AG09309 (cell line): ENCODE measurements at regions not wholly inside any gene's neighbourhood (a gene's known extent, or its start where the extent isn't known, plus 50 kb on each side); places are given as distances from the start of the nearest gene placed in this dataset.
"Not testable (repeated sequence)": the region's sequence is repeated elsewhere in the genome, so short reads cannot be mapped to it uniquely, and the experiment has no call there.

Source experiments
- DNase-seq: peaks from one replicate; pipeline ENCODE4 v3.0.0-alpha.2; 2010; ENCODE audit warnings: low read depth
- H3K4me3 ChIP-seq: 2 replicates; pipeline ENCODE4 v1.5.1; 2011; ENCODE audit warnings: mild to moderate bottlenecking, low read depth, low read length, moderate library complexity; ENCODE audit not compliant: control insufficient read depth
- TF ChIP-seq, protein P1 (sequence below): IDR thresholded peaks from 2 replicates; pipeline ENCODE4 v1.5.1; 2011; ENCODE audit warnings: mild to moderate bottlenecking, low read depth, low read length, inconsistent platforms; ENCODE audit not compliant: insufficient read depth, control insufficient read depth; ENCODE audit errors: missing control alignments

DNA sequence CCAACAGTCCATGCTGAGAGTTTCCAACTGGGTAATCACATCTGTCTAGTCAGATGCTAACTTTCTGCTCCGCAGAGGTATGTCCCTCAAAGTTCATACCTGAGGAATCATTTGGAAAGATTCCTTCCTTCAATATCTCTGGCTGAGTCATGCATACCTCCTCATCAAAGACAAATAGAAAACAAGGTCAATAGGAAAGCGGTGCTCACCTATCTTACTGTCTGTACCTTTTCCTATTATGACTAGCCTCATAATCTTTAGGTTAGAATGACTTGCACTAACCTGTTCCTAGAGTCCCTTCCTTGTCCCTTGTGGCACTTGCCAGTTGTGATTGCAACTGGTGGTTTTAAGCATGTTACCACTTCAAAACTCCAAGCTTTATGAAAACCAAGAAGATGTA lies 78.2 kb upstream of the PTPRK start:
- no peak for DNase-seq
- TF ChIP-seq, protein P1, sequence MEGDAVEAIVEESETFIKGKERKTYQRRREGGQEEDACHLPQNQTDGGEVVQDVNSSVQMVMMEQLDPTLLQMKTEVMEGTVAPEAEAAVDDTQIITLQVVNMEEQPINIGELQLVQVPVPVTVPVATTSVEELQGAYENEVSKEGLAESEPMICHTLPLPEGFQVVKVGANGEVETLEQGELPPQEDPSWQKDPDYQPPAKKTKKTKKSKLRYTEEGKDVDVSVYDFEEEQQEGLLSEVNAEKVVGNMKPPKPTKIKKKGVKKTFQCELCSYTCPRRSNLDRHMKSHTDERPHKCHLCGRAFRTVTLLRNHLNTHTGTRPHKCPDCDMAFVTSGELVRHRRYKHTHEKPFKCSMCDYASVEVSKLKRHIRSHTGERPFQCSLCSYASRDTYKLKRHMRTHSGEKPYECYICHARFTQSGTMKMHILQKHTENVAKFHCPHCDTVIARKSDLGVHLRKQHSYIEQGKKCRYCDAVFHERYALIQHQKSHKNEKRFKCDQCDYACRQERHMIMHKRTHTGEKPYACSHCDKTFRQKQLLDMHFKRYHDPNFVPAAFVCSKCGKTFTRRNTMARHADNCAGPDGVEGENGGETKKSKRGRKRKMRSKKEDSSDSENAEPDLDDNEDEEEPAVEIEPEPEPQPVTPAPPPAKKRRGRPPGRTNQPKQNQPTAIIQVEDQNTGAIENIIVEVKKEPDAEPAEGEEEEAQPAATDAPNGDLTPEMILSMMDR = no peak
- no peak overlapping the region for H3K4me3 ChIP-seq

DNA sequence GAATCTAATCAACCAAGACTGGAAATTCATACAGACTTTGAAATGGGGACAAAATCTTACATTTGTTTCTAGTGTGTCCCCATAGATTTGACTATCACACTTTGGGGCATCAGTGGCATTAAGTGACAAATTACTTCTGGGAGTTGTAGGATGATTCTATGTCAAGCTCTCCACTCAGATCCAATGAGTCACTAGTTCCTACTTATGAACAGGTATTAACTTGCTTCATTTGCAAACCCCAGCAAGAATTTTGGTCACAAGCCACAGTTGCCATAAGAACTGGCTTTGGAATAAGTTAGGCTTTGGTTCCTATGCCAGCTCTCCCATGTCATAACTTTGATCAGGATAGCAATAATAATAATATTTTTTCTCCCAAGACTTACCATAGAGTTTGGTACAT lies 77.6 kb upstream of the PTPRK start:
- no peak for DNase-seq
- TF ChIP-seq, protein P1 = no peak

DNA sequence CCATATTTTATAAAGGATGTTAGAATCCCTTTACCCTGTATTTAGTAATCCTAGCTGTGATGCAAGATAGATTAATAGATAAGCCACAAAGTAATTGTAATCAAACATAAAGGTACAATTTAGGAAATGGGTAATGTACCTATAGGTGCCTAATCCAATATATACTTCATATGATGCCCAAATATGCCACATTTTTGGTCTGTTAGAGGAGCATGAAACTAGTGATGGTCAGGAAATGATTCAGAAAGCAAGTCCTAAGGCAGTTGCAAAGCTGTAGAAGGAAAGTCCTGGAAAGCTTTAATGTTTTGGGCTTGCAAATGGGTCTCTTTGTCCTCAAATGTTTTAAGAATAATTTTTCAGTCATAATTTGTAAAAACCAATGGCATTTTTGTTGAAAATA lies 76.6 kb upstream of the PTPRK start:
- no peak overlapping the region for H3K4me3 ChIP-seq
- DNase-seq = no peak
- TF ChIP-seq, protein P1 = no peak

More for the DNA sequence above, 77.6 kb upstream of the PTPRK start:
- H3K4me3 ChIP-seq = no peak overlapping the region

DNA sequence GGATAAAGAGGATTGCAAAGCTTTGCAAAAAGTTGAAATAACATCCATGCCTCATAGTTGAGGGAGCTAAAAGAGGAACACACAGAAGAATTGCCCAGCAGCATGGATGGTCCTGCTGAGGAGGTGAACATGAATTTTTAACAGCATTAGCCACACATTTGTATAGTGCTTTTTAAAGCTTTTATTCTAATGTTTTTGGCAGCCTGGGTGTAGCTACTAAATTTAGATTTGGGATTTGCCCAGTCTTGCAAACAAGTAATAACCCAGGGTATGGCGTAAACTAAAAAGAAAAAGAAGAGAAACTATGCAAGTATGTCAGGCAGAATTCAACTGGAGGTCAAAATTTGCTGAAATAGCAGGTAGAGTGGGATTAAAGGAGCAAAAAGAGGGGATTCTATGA lies 75.1 kb upstream of the PTPRK start:
- no peak for DNase-seq
- TF ChIP-seq, protein P1 = no peak
- no peak overlapping the region for H3K4me3 ChIP-seq

DNA sequence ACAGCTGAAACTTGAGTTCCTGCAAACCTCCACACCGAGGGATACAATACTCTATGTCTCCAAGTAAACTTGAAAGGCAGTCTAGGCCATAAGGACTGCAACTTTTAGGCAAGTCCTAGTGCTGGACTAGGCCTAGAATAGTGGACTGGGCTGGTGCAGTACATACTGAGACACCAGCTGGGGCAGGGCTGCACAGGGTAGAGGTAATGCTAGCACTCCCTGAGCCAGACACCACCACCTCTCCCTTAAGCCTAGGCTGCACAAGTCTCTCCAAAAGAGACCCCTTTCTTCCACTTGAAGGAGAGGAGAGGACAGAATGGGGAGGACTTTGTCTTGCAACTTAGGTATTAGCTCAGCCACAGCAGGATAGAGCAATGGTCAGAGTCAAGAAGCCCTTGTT lies 65.7 kb upstream of the PTPRK start:
- TF ChIP-seq, protein P1 = no peak
- no peak overlapping the region for H3K4me3 ChIP-seq
- no peak for DNase-seq

DNA sequence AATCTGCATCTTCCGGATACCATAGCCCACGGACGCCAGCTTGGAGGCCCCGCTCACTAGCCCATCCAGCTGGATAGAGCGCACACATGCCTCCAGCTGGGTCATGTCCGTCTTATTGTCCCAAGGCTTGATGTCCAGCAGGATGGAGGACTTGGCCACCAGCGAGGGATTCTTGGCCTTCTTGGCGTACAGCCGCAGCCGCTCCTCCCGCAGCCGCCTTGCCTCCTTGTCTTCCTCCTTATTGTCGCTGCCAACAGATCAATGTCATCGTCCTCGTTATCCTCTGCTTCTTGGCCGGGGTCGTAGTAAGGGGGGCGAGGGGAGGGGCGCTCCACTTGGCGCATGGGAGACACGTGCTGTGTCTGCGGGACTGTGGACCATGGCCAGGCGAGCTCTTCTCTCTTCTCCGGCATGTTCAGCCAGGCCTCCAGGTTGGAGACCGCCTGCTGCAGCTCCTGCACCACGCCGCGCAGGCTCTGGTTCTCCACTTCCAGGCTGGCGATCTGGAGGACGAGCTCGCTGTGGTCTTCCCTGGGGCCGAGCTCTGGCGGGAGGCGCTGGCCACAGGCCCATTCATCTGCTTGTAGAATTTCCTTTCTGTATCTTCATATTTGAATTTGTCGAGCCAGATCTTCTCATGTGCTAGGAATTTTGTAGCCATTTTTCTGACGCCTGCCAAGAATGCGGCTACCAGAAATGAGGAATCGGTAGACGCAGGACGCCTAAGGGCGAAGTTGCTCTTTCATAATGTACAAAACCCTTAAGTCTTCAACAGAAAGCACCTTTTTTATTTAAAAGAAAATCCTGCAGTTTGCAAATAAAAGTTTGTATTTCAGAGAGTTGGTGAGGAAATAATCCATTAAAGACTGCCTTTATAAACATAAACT lies 60.1 kb upstream of the PTPRK start:
- no peak overlapping the region for H3K4me3 ChIP-seq
- no peak for DNase-seq
- TF ChIP-seq, protein P1 = no peak

DNA sequence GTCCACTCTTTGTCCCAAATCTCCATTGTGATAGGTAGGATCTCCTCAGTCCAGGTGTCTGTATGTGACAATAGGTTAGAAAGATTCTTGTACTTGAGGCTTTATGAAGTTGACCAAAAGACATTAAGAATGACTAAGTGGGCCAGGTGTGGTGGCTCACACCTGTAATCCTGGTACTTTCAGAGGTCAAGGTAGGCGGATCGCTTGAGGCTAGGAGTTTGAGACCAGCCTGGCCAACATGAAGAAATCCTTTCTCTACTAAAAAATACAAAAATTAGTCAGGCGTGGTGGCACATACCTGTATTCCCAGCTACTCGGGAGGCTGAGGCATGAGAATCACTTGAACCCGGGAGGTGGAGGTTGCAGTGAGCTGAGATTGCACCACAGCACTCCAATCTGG lies 54.9 kb upstream of the PTPRK start:
- not testable (repeated sequence) for DNase-seq, H3K4me3 ChIP-seq
